GM18517 (cell line): ENCODE measurements at regions not wholly inside any gene's neighbourhood (a gene's known extent, or its start where the extent isn't known, plus 50 kb on each side); places are given as distances from the start of the nearest gene placed in this dataset.

Experiments
- ATAC-seq: cut with Tn5 transposase; IDR thresholded peaks from one replicate; pipeline ENCODE4 v1.9.1; 2021; ENCODE audit warnings: mild to moderate bottlenecking, moderate library complexity; ENCODE audit not compliant: unreplicated experiment

DNA sequence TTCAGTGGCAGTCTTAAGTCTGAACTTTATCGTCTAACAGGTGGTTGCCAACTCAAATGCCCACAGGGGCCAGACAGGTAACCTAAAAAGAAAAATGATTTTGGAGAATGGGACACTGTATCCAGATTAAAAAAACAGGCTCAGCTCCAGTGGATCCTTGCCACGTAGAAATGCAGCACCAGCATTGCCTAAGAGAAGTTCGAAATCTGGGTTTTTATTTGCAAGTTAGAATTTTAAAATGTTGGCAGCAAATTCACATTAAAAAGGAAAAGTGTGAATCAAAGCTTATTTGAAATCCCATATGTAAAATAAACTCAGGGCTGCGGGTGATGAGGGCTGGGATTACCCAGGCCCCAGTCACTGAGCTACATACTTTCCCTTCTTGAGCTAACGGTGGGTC, 408.5 kb upstream of the SUCLG2 start:
- no peak for ATAC-seq

DNA sequence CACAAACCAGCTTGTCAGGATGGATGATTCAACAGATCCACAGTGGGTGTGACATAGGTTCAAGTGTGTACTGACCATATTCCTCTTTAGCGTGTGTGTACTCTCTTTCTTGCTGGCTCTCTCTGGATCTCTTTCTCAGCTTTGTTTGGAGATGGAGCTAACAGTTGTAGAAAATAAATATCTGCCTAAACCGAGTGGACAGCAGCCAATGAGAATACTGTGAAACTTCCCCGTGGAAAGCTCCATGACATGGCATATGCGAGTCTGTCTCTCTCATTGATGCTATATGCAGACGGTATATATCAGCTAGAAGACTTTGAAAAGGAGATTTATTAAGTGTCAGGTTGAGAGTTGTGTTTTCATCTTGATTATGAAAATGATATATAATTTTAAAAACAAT, 406.5 kb upstream of the SUCLG2 start:
- ATAC-seq = no peak

DNA sequence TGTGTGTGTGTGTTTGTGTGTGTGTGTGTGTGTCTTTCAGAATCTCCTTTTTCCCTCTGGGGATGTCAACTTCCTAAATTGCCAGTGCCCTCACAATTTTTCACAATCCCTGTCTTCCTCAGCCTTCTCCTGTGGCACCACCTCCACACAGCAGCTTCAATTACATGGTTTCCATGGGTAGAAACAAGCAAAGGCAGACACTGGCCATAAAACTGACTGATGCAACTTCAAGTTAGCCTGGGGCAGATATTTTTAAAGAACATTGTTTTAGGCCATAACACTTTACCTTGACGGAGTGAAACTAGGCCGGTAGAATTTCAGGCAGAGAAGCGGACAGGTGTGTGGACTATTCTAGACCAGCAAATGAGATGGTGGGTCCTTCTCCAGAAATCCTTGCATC, 405.8 kb upstream of the SUCLG2 start:
- ATAC-seq = no peak

DNA sequence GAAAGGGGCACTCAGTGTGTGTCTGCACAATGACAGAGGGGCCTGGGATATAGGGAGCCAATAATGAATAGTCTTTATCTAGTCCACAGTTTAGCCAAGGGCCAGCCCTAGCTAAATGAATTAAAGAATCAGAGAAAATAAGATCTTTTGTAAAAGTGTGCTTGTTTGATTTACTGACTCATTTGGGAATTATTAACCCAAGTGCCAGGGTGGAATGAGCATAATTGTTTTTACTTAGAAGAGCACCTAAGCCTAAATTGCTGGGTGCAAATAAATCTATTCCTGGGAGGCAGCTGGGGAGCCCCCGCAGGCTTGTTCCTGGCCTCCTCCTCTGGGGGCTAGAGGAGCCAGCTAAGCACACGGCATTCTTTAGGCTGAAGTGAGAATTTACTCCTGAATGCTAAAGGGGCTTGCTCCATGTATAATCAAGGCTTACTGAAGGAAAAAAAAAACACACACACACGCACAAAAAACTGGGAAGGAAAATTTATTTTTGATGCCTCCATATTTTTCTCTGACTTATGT, 405.3 kb upstream of the SUCLG2 start:
- no peak for ATAC-seq

- no peak for ATAC-seq
Measured at GRCh38 chr3:68057637-68058320, 403.4 kb upstream of the SUCLG2 start.

DNA sequence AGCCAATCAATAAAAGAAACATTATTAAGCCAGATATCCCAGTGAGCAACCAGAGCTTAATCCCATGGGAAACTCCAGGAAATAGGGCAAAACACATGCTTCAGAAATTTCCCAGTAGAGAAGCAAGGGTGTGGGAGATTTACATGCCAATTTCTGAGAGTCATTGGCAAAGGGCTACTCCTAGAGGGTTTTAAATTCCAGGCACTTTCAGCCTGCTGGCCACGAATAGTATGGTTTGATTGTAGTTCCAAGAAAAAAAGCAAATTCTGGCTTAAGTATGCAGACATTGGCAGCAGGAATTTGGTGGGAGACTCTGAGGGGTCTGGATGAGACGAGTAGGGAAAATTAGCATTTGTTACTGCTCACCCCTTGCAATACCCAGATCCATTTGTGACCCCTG, 402.1 kb upstream of the SUCLG2 start:
- no peak for ATAC-seq

DNA sequence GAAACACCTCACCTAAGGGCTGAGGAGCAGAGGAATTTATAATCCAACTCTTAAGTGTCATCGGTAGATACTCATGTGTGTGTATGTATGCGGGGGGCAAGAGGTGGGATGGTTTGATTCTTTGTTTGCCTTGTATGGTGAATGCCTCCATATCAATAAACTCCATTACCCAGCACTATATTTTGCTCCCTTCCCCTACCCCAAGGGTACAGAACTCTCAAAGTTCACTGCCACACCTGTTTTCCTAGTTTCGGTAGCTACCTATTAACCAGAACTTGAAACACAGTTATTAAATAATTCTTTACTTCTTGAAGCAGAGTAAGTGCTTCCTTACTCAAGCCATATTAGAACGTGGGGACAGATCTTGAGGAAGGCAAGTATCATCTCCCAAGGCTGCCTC, 400.8 kb upstream of the SUCLG2 start:
- ATAC-seq = no peak

GRCh38 chr3:68049776-68050175, 395.4 kb upstream of the SUCLG2 start:
- no peak for ATAC-seq

DNA sequence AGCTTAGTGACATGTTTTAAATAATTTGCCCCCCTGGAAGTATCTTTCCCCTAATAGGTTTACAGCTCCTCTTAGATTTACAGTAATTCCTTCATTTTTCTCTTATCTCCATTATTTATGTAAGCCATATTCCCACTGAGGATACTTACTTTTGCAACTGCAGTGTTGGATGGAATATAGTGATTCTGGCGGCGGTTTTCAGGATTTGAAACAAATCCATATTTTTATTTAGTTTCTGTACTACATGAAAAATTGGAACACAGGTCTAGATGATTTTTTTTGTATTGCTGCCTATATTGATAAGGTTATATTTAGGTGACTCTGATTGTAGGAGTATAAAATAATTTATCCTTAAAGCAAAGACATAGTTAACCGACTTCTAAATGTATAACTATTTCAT, 391.6 kb upstream of the SUCLG2 start:
- no peak for ATAC-seq

GRCh38 chr3:68033867-68034266, 379.5 kb upstream of the SUCLG2 start:
- ATAC-seq = no peak

GRCh38 chr3:68032209-68032608, 377.8 kb upstream of the SUCLG2 start:
- no peak for ATAC-seq

GRCh38 chr3:68025189-68025588, 370.8 kb upstream of the SUCLG2 start:
- no peak for ATAC-seq

- no peak for ATAC-seq
Measured at GRCh38 chr3:68019876-68020275, 365.5 kb upstream of the SUCLG2 start.

- ATAC-seq = no peak
Measured at GRCh38 chr3:68018275-68018674, 363.9 kb upstream of the SUCLG2 start.

GRCh38 chr3:68017069-68017468, 362.7 kb upstream of the SUCLG2 start:
- ATAC-seq = no peak

GRCh38 chr3:68009900-68010299, 355.5 kb upstream of the SUCLG2 start:
- ATAC-seq = no peak

DNA sequence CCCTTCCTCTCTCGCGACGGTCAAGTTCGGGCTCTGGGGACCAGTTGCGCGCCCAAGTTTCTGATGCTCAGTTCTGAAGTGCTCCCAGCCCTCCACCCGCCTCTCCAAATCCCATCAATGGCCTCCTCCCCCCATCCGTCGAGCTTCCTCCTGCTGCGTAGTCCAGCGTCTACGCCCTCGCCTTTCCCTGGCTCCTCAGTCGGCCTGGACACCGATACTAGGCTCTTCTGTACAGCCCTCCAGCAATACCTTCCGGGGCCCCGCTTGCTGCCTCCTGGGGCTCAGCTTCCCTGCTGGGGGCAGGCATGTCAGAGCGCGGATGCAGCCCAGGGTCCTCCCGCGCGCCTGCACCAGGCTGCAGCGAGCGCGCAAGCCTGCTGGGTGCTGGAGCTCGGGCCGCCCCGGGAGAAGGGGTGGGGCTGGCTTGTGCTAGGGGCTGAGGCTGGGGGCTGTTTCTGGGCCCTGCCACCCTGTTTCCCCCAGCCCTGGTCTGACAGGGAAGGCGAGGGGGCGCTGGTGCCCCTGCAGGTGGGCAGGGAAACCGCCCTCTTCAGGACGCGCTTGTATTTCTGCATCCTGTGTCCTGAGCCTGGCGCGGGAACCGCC, 353.3 kb upstream of the SUCLG2 start:
- no peak for ATAC-seq

DNA sequence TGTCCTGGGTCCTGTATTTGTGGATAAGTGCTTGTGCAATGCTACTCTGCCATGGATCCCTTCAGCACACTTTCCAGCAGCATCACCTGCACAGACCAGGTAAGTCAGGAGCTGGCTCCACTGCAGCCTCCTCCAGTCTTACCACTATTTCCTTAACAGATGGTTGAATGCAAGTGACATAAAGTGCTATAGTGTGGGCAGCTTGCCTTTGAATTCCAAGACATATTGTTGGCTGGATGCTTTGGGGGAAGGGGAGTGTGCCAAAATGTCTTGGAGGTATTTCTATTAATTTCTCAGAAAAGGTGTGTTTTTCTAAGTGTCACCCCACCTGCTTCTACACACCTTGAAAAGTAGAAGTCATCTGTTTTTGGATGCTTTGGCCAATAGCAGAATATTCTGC, 352.2 kb upstream of the SUCLG2 start:
- no peak for ATAC-seq

- ATAC-seq = no peak
Measured at GRCh38 chr3:68004091-68004490, 349.7 kb upstream of the SUCLG2 start.

GRCh38 chr3:67998281-67998680, 343.9 kb upstream of the SUCLG2 start:
- no peak for ATAC-seq

DNA sequence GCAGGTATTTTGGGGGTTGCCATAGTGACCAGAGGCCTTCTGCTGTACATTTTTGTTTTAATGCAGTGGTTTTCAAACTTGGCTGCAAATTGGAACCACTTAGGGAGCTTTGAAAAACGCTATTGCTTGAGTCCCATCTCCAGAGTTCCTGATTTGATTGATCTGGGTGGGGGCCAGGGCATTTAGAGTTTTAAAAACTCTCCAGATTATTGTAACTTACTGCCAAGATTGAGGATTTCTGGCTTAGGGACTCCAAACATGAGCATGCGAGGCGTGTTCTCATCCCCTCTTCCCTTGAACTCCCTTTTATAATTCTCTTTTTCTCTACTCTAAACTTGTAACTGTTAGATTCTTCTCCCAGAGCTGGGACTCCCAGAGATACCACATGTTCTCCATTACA, 340.8 kb upstream of the SUCLG2 start:
- no peak for ATAC-seq

GRCh38 chr3:67986706-67987105, 332.3 kb upstream of the SUCLG2 start:
- no peak for ATAC-seq

DNA sequence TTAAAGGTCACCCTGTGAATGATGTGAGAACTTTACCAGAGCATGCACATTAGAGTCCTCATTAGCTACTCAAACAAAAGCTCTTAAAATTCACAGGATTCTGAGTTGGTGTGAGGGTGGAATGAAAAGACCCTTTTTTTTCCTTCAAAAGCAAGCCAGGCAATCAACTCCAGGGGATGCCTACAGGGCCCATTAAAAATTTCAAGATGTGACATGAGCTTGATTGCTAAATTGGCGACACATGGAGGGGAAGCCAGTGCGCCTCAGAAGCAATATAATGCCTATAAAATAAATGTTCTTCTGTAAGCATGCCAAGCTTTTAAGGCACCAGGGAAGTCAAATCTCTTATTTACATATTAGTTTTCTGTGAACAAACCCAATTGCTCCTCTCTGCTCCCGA, 328.8 kb upstream of the SUCLG2 start:
- ATAC-seq = no peak
